H1 (cell line): ENCODE measurements at regions not wholly inside any gene's neighbourhood (a gene's known extent, or its start where the extent isn't known, plus 50 kb on each side); places are given as distances from the start of the nearest gene placed in this dataset.

Experiments used
- CTCF ChIA-PET: fragments of 300-600 bp; sonication (Branson Sonifier 250); formaldehyde crosslinking; loops from one replicate; lab custom pipeline; 2021; ENCODE audit not compliant: partially characterized antibody; lab: Charles Lee
- POLR2A ChIA-PET: fragments of 300-600 bp; sonication (Branson Sonifier 250); formaldehyde crosslinking; loops from one replicate; lab custom pipeline; 2021; ENCODE audit warnings: inconsistent platforms; ENCODE audit not compliant: partially characterized antibody; lab: Charles Lee
- DNase-seq, 2 experiments: peaks; one replicate each; pipeline versions ENCODE4 v3.0.0 to v3.0.0-alpha.2; 2010 to 2022; ENCODE audit warnings: low spot score in 2 of 2, low read depth in 1 of 2, mixed read lengths in 1 of 2
- FAIRE-seq: peaks from 2 replicates; lab custom pipeline; 2011; peaks lifted over from hg19 to GRCh38; lab: Jason Lieb, UNC
- H2AFZ ChIP-seq: 2 replicates; pipeline ENCODE4 v1.8.1; 2012; ENCODE audit warnings: low read length, inconsistent platforms
- H2AK5ac ChIP-seq: 2 replicates; pipeline ENCODE4 v1.6.1; 2013; ENCODE audit warnings: low read depth, low read length
- H2BK120ac ChIP-seq: replicated peaks from 2 replicates; pipeline ENCODE3; 2013; ENCODE audit warnings: low read depth, low read length, inconsistent platforms
- H2BK12ac ChIP-seq: 2 replicates; pipeline ENCODE4 v1.6.1; 2013; ENCODE audit warnings: low read depth, low read length
- H2BK15ac ChIP-seq: 2 replicates; pipeline ENCODE4 v1.6.1; 2013; ENCODE audit warnings: low read length
- H2BK20ac ChIP-seq: 2 replicates; pipeline ENCODE4 v1.6.1; 2013; ENCODE audit warnings: low read length
- H2BK5ac ChIP-seq: 2 replicates; pipeline ENCODE4 v1.6.1; 2013; ENCODE audit warnings: low read depth, low read length
- H3K14ac ChIP-seq: 2 replicates; pipeline ENCODE4 v1.6.1; 2013; ENCODE audit warnings: inconsistent platforms; ENCODE audit not compliant: insufficient read length
- H3K18ac ChIP-seq: 2 replicates; pipeline ENCODE4 v1.6.1; 2013; ENCODE audit warnings: low read length; ENCODE audit errors: extremely low read depth
- H3K23ac ChIP-seq: 2 replicates; pipeline ENCODE4 v1.6.1; 2013; ENCODE audit warnings: inconsistent platforms; ENCODE audit not compliant: insufficient read length
- H3K23me2 ChIP-seq: 2 replicates; pipeline ENCODE4 v1.6.1; 2013; ENCODE audit warnings: low read depth, low read length
- H3K27ac ChIP-seq: 2 replicates; pipeline ENCODE4 v1.6.1; 2011; ENCODE audit warnings: low read depth, low read length, inconsistent platforms
- H3K27me3 ChIP-seq, 4 experiments: replicated peaks in 1 of 4; 1 replicate in 1 of 4; 2 replicates in 3 of 4; pipeline versions ENCODE4 v1.6.1 to v1.8.1; 2011 to 2013; ENCODE audit warnings: low read length in 3 of 4, mild to moderate bottlenecking in 3 of 4, inconsistent platforms in 2 of 4, mixed read lengths in 2 of 4, moderate library complexity in 1 of 4; ENCODE audit not compliant: control insufficient read depth in 3 of 4, insufficient read depth in 3 of 4; ENCODE audit errors: extremely low read depth in 1 of 4
- H3K36me3 ChIP-seq, 4 experiments: 2 replicates each; pipeline versions ENCODE4 v1.6.1 to v1.8.1; 2011 to 2013; ENCODE audit warnings: mild to moderate bottlenecking in 4 of 4, low read length in 3 of 4, moderate library complexity in 2 of 4, control low read depth in 1 of 4, inconsistent platforms in 1 of 4; ENCODE audit not compliant: insufficient read depth in 4 of 4, control insufficient read depth in 2 of 4
- H3K4ac ChIP-seq: replicated peaks from 2 replicates; pipeline ENCODE3; 2013; ENCODE audit warnings: low read length, low read depth, mixed read lengths, inconsistent platforms; ENCODE audit not compliant: insufficient read length
- H3K4me1 ChIP-seq, 4 experiments: replicated peaks in 1 of 4; 1 replicate in 1 of 4; 2 replicates in 3 of 4; pipeline versions ENCODE4 v1.6.1 to v1.8.1; 2011 to 2013; ENCODE audit warnings: low read length in 3 of 4, inconsistent platforms in 2 of 4, mixed read lengths in 1 of 4; ENCODE audit not compliant: insufficient read depth in 4 of 4, control insufficient read depth in 3 of 4
- H3K4me2 ChIP-seq, 2 experiments: 2 replicates each; pipeline versions ENCODE4 v1.6.1 to v1.8.1; 2011 to 2013; ENCODE audit warnings: low read depth in 2 of 2, low read length in 2 of 2, control low read depth in 1 of 2, inconsistent platforms in 1 of 2, mild to moderate bottlenecking in 1 of 2; ENCODE audit not compliant: insufficient read depth in 1 of 2
- H3K4me3 ChIP-seq, 4 experiments: fragments of 200-600, 300-600 bp in 1 of 4; sonication (generic), shearing (Covaris generic), sonication (Bioruptor Twin) in 1 of 4; 2 replicates each; pipeline versions ENCODE4 v1.5.1 to v1.8.1; 2011 to 2016; ENCODE audit warnings: low read length in 4 of 4, low read depth in 3 of 4, control low read depth in 2 of 4, inconsistent platforms in 2 of 4, mild to moderate bottlenecking in 2 of 4, mixed read lengths in 1 of 4, moderate library complexity in 1 of 4; ENCODE audit not compliant: insufficient read depth in 2 of 4; ENCODE audit errors: extremely low read depth in 1 of 4
- H3K56ac ChIP-seq: replicated peaks from 2 replicates; pipeline ENCODE3; 2013; ENCODE audit warnings: low read depth, mild to moderate bottlenecking, mixed read lengths, low read length, inconsistent platforms; ENCODE audit not compliant: insufficient read length
- H3K79me1 ChIP-seq: 2 replicates; pipeline ENCODE4 v1.6.1; 2013; ENCODE audit warnings: low read depth, low read length, control low read depth
- H3K79me2 ChIP-seq, 2 experiments: 2 replicates each; pipeline versions ENCODE4 v1.6.1 to v1.8.1; 2012 to 2013; ENCODE audit warnings: low read length in 2 of 2, mild to moderate bottlenecking in 2 of 2, inconsistent platforms in 1 of 2; ENCODE audit not compliant: insufficient read depth in 2 of 2, control insufficient read depth in 1 of 2
- H3K9ac ChIP-seq, 4 experiments: replicated peaks in 1 of 4; 1 replicate in 1 of 4; 2 replicates in 3 of 4; pipeline versions ENCODE4 v1.6.1 to v1.8.1; 2011 to 2013; ENCODE audit warnings: low read depth in 3 of 4, low read length in 3 of 4, control low read depth in 2 of 4, mild to moderate bottlenecking in 2 of 4, moderate library complexity in 2 of 4, inconsistent platforms in 1 of 4; ENCODE audit errors: extremely low read depth in 1 of 4
- H3K9me3 ChIP-seq, 2 experiments: 2 replicates each; pipeline versions ENCODE4 v1.6.1 to v1.8.1; 2012 to 2013; ENCODE audit warnings: mild to moderate bottlenecking in 2 of 2, moderate library complexity in 2 of 2, control low read depth in 1 of 2, inconsistent platforms in 1 of 2, low read depth in 1 of 2, low read length in 1 of 2, mixed read lengths in 1 of 2; ENCODE audit not compliant: insufficient read depth in 2 of 2
- H4K20me1 ChIP-seq, 2 experiments: replicated peaks in 1 of 2; 2 replicates each; pipeline versions ENCODE3 to v1.8.1; 2011 to 2013; ENCODE audit warnings: inconsistent platforms in 2 of 2, low read length in 2 of 2, mild to moderate bottlenecking in 1 of 2; ENCODE audit not compliant: insufficient read depth in 2 of 2, control insufficient read depth in 1 of 2
- H4K5ac ChIP-seq: 2 replicates; pipeline ENCODE4 v1.6.1; 2013; ENCODE audit warnings: low read length, low read depth, mixed read lengths, inconsistent platforms; ENCODE audit not compliant: insufficient read length
- H4K8ac ChIP-seq: 2 replicates; pipeline ENCODE4 v1.8.0; 2013; ENCODE audit warnings: mild to moderate bottlenecking, moderate library complexity, low read length, inconsistent platforms; ENCODE audit not compliant: insufficient read depth; ENCODE audit errors: extremely low read depth
- H4K91ac ChIP-seq: replicated peaks from 2 replicates; pipeline ENCODE3; 2013; ENCODE audit warnings: low read length, mixed read lengths, inconsistent platforms; ENCODE audit not compliant: insufficient read length
- CEBPB ChIP-seq: IDR thresholded peaks from 2 replicates; pipeline ENCODE4 v1.6.1; 2012; ENCODE audit warnings: low read depth, low read length
- JUN ChIP-seq: IDR thresholded peaks from 2 replicates; pipeline ENCODE4 v1.6.1; 2011; ENCODE audit warnings: low read depth, mild to moderate bottlenecking, improper control_type of control experiment, low read length
- KDM5A ChIP-seq: fragments of 200-600 bp; IDR thresholded peaks from 2 replicates; pipeline ENCODE4 v1.7.1; 2012; ENCODE audit warnings: mild to moderate bottlenecking, low read length, inconsistent platforms, mixed read lengths
- SP2 ChIP-seq: IDR thresholded peaks from 2 replicates; pipeline ENCODE4 v1.6.1; 2012; ENCODE audit warnings: mild to moderate bottlenecking, low read length, inconsistent platforms
- WGBS, 2 experiments: shearing (Covaris generic) in 1 of 2; methylation state at CpG; one replicate each; pipeline versions ENCODE4 v1.1.6 to v1.1.7; 2013 to 2015; ENCODE audit warnings: low lambda C conversion rate in 2 of 2, mixed read lengths in 2 of 2, inconsistent platforms in 1 of 2, low coverage in 1 of 2, missing lambda C conversion rate in 1 of 2; ENCODE audit not compliant: insufficient replicate concordance in 2 of 2, insufficient coverage in 1 of 2, insufficient read length in 1 of 2; ENCODE audit errors: extremely low coverage in 1 of 2, missing lambda C conversion rate in 1 of 2; 5-methylcytosine and 5-hydroxymethylcytosine counted together

- FAIRE-seq (no peak), DNase-seq (no peak)
- Histone ChIP-seq H3K79me1 (no peaks in the 10 kb centered on the region), H3K27ac (no peak overlapping the region), H3K9ac (no peak overlapping the region), H3K4me2 (no peak overlapping the region), H3K14ac (no peak overlapping the region), H3K4me1 (no peaks in the 10 kb centered on the region), H2AFZ (no peak overlapping the region), H3K4me3 (no peak overlapping the region), H3K9me3 (no peaks in the 10 kb centered on the region), H3K23me2 (no peaks in the 10 kb centered on the region), H4K20me1 (no peaks in the 10 kb centered on the region), H3K4ac (no peak overlapping the region), H3K79me2 (no peaks in the 10 kb centered on the region), H2AK5ac (no peak overlapping the region), H3K36me3 (no peaks in the 10 kb centered on the region), H2BK120ac (no peak overlapping the region), H3K56ac (no peak overlapping the region), H4K91ac (no peak overlapping the region), H3K23ac (no peak overlapping the region), H2BK12ac (no peak overlapping the region), H4K8ac (no peak overlapping the region), H2BK15ac (no peak overlapping the region), H3K18ac (no peak overlapping the region), H2BK5ac (no peak overlapping the region), H2BK20ac (no peak overlapping the region), H4K5ac (no peak overlapping the region), H3K27me3 (no peaks in the 10 kb centered on the region)
- ChIA-PET POLR2A (no interaction called here), CTCF (interaction anchor here (1.1 kb wide), 1 partner anchor 227 kb away, joined by 3 read pairs; no protein-coding TSS in a partner anchor)
- 94% methylated on average over 1 of the region's 1 CpG; no CpG with 5 or more reads in 1 of the 2 experiments for whole genome bisulfite sequencing, 2 experiments
- TF ChIP-seq CEBPB (no peak), SP2 (no peak), KDM5A (no peak), JUN (no peak)
Observed at GRCh38 chr6:6401401-6401800, 80.9 kb upstream of the F13A1 start.
